ENCODE measurements at regions not wholly inside any gene's neighbourhood (a gene's known extent, or its start where the extent isn't known, plus 50 kb on each side); places are given as distances from the start of the nearest gene placed in this dataset.
"Not testable (repeated sequence)": the region's sequence is repeated elsewhere in the genome, so short reads cannot be mapped to it uniquely, and the experiment has no call there.

DNA sequence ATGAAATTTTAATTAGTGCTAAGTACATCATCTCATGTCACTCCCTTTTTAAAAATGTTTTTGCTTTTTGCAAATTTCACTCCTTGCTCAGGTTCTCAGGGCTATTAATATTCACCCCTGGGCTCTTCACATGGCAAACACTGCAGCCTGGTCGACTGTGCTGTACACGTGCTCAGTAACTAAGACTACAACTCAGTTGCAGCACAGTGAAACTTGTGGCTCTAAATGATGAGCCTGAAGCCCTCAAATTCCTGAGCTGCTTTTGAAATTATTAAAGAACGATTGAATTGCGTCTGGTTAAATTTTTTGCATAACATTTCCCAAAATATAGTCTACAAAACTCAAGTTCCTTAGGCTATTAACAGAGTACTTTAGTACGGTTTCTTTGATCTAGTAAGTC is 159.3 kb upstream of the C2CD4B start:
- no peak for DNase-seq

GRCh38 chr15:62325597-62325996 is 160.5 kb upstream of the C2CD4B start:
- no peak for DNase-seq

DNA sequence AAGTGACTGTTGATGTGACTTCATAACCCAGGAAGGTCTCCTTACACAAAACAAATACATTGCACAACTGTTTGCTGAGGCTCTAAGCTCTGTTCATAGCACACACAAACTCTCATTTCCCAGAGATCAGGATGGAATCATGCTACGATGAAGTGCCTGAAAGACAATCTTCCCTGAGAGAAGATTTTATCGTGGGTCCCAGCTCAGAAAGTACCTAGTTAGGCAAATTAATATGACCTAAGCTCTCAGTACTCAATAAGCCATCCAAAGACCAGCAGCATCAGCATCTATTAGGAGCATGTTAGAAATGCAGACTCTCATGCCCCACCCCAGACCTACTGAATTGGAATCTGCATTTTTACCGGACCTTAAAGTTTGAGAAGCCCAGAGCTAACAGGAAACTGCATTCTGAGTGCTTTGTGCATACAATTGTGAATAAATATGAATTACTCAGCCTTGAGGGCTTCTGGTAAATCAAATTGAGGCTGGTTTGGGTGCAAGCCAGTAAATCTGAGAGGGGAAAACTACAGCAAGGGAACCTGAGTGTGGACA is 161.5 kb upstream of the C2CD4B start:
- no peak for DNase-seq

DNA sequence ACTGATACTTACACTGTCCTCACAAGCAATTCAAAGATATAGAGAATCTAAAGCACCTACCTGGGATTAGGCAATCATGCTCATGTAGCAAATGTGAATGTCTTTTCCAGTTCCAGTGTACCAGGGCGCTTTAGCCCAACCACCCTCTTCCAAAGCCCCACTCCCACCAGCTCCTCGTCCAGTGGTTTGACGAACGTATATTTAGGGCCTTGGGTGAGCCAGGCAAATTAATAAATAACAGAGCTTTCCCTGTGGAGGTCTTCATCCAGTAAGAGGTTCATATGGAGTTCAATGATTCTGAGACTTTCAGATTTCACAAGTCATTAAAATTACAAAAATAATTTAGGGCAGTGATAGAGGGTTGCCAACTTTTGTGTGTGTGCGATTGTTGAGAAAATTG is 162.3 kb upstream of the C2CD4B start:
- DNase-seq, result no peak

DNA sequence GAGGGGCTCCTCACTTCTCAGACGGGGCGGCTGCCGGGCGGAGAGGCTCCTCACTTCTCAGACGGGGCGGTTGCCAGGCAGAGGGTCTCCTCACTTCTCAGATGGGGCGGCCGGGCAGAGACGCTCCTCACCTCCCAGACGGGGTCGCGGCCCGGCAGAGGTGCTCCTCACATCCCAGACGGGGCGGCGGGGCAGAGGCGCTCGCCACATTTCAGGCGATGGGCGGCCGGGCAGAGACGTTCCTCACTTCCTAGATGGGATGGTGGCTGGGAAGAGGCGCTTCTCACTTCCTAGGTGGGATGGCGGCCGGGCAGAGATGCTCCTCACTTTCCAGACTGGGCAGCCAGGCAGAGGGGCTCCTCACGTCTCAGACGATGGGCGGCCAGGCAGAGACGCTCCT is 167.4 kb upstream of the C2CD4B start:
- DNase-seq, result not testable (repeated sequence)

DNA sequence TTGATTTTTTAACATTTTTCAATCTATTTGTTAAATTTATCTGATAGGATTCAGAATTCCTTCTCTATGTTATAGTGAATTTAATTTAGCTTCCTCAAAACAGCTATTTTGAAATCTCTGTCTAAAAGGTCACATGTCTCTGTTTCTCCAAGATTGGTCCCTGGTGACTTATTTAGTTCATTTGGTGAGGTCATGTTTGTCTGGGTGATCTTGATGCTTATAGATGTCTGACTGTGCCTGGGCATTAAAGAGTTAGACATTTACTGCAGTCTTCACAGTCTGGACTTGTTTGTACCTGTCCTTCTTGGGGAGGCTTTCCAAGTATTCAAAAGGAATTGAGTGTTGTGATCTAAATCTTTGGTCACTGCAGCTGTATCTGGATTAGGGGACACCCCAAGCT is 169.5 kb upstream of the C2CD4B start:
- peak; percentile 36 to 66 for DNase-seq

DNA sequence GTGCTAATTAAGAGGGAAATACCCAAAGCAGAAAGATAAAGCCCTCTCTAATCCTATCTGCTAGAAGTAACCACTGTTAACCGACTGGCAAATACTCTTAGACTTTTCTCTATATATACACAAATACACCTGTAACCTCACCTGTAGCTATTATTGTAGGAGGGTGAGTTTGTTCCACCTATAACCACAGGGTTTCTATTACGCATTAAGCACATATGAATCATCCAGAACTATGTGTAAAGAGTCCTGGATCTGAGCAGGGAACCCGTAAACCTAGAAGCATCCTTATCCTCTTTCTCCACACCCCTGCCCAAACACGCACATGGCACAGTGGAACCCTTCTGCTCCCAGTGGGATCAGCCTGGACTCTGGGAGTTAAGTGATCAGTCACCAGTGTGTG is 172.8 kb upstream of the C2CD4B start:
- DNase-seq, result no peak

DNA sequence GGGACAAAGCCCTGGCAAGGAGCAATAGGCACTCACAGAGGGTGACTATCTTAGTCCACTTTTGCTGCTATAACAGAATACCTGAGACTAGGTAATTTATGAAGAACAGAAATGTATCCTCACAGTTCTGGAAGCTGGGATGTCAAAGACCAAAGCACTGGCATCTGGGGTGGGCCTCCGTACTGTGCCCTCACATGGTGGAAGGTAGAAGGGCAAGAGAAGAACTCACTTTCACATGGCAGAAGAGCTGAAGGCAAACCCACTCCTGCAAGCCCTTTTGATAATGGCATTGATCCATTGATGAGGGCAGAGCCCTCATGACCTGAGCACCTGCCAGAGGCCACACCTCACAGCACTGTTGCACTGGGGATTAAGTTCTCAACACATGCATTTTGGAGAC is 173.4 kb upstream of the C2CD4B start:
- DNase-seq, result no peak

GRCh38 chr15:62342959-62343358 is 177.9 kb upstream of the C2CD4B start:
- DNase-seq, result no peak

GRCh38 chr15:62343397-62343796 is 178.3 kb upstream of the C2CD4B start:
- DNase-seq, result no peak

DNA sequence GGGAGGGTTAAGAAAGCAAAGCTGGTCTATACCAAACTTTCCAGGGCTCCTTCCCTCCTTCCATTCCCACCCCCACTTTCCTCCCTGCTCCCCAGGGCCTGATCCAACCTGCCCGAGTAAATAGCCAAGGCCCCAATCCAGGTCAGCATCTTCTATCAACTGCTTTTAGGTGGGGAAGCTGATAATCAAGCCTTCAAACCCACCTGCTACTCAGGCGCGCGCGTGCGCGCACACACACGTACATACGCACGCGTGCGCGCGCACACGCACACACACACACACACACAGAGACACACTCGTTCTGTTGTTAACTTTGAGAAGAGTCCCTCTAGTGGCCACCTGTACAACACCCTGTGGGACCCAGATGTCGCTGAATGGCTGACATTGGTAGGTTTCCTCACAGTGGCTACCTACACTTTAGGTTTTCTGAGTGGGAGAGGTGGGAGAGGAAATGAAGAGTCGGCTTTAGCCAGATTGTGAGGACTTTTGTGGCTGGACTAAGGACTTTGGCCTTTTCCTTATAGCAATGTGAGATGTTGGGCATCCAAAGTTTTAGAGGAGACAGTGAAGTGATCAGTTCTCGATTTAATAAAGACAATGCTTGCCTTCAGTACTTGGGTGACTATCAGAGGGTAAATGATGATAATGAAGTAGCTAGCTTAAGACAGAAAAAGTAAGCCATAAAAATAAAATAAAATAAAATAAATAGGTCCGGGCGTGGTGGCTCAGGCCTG is 179.9 kb upstream of the C2CD4B start:
- peak in 1 of 2 donors; percentile 16 for DNase-seq

- no peak for DNase-seq
These were observed 181.1 kb upstream of the C2CD4B start for GRCh38 chr15:62346168-62346567.

GRCh38 chr15:62348118-62348517 is 183.0 kb upstream of the C2CD4B start:
- peak in 1 of 2 donors; percentile 10 for DNase-seq

DNA sequence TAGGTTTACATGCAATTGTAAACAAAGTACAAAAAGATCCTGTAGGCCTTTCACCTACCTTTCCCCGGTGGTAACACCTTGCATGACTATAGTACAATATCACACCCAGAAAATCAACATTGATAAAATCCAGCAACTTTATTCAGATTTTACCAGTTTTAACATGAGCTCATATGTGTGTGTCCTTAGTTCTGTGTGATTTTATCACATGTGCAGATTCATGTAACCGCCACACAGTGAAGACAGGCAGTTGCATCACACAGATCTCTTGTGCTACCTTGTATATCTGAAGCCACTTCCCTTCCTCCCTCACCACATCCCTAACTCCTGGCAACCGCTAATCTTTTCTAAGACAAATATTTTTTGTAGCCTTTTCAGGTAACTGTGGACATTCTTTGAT is 183.5 kb upstream of the C2CD4B start:
- DNase-seq, result no peak

- DNase-seq, result no peak
These were observed 187.7 kb upstream of the C2CD4B start for GRCh38 chr15:62352817-62353216.

DNA sequence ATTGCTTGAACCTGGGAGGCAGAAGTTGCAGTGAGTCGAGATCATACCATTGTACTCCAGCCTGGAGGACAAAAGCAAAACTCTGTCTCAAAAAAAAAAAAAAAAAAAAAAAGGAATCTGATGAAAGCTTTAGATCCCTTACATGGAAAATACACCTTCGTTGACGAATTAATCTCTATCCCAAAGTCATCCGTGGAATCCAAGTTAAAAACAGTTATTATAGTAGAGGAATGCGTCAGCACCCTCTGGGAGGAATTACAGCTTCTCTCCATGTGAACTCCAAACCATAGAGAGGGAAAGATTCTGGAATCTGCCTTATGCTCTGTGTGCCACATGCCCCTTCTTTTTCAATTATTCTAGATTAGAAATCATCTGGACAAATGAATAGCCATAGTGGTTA is 192.3 kb upstream of the C2CD4B start:
- no peak for DNase-seq

DNA sequence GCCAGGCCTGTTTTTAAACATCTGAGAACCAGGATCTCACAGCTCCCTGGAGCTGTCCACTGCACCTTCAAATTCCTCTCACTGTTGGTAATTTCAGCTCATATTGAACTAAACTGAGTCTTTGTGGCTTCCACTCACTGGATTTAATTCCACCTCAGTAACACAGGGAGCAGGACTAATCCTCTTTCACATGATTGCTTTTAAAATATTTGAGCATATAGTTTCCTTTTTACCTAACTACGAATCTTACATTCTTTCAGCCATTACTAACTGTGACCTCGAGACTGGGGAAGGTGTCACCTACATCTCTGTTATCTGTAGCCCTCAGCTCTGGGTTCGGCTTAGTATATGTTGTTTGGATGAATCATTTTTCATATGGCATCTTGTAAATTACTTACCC is 194.3 kb upstream of the C2CD4B start:
- no peak for DNase-seq

DNA sequence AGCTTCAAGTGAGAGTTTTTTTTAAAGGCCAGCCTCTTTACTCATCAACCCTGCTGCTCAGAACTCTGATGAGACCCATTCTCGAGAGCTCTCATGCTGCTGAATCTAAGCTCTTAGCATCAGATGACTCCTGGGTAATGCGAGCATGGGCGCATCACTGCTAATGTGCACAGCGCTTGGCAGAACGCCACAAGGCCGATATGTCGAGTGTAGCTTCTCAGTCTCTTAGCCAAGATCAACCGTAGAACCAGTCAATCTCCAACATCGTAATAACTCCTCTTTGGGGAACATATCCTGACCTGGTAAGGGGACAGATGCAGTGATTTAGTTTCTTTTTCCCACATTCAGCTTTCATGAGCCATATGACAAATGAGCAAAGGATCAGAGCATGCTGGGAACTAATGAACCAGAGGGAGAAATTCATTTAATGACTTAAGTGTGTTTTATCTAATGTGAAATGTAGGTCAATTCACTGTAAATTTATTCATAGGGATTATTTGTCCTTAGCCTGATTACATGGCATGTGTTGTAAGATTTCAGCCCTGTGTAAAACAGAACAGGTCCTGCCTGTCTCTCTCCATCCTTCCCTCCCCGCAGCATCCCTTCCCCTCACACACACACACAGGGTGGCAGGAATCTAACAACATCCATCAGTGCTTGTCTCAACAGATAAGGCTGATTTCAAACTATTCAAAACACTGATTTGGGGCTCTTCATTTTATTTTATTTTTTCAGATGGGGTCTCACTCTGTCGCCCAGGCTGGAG is 195.4 kb upstream of the C2CD4B start:
- no peak for DNase-seq

GRCh38 chr15:62362144-62362543 is 197.1 kb upstream of the C2CD4B start:
- DNase-seq, result no peak

- no peak for DNase-seq
These were observed 197.5 kb upstream of the C2CD4B start for GRCh38 chr15:62362608-62363007.

GRCh38 chr15:62363913-62364312 is 198.8 kb upstream of the C2CD4B start:
- no peak for DNase-seq

DNA sequence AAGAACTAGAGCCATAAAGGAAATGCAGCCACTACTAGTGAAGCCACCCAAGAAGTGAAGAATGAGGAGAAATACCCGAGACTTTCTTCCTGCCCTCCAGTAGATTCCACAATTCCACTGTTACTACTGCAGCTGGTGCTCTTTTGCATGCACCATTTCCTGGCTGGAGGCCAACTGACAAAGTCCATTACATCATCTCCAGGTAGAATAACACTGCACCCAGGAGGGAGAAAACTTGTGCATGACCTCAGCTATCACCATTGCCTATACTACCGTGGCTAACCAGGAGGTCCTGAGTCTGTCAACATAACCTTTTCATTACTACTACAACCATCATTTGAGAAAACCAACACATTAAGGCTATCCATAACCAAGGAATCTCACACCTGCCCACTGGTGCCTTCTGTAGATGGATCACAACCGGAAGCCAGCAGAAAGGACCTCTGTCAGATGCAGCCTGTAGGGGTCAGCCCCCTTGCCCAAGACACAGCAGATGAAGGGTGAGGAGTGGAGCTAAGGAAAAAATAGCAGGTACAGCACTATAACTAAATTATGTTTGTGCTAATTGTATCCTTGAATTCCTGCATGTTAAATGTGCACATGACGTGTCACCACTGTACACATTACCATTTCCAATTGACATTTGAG is 200.8 kb upstream of the C2CD4B start:
- no peak for DNase-seq

DNA sequence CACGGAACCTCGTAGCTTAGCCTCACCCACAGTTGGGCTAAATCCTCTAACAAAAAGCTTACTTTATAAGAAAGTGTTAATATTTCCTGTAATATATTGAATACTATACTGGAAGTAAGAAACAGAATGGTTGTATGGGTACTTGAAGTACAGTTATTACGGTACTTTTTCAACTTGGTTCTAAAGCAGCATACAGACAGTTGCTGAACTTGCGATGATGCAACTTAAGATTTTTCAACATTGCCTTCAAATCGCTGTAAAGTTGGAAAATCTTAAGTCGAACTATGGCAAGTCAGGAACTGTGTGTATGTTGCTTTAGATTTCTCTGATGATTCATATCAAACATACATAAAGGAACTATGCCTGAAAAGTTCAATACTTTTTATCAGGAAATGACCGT is 204.4 kb upstream of the C2CD4B start:
- peak; percentile 34 to 39 for DNase-seq

GRCh38 chr15:62371683-62372082 is 206.6 kb upstream of the C2CD4B start:
- DNase-seq, result not testable (repeated sequence)
